Loucy (cell line): ENCODE measurements at regions not wholly inside any gene's neighbourhood (a gene's known extent, or its start where the extent isn't known, plus 50 kb on each side); places are given as distances from the start of the nearest gene placed in this dataset.
"Not testable (repeated sequence)": the region's sequence is repeated elsewhere in the genome, so short reads cannot be mapped to it uniquely, and the experiment has no call there.

ENCODE experiments used
- CTCF ChIP-seq: fragments of 200-600 bp; sonication (generic); conservative IDR thresholded peaks from 2 replicates; pipeline ENCODE4 v1.5.1; 2014; ENCODE audit warnings: mild to moderate bottlenecking, antibody characterized with exemption, low read length
- EZH2phosphoT487 ChIP-seq: fragments of 200-600 bp; IDR thresholded peaks from 2 replicates; pipeline ENCODE4 v1.6.1; 2018; ENCODE audit warnings: antibody characterized with exemption, mild to moderate bottlenecking, moderate library complexity, borderline replicate concordance

GRCh38 chr10:20652424-20652823 is 244.7 kb downstream of the NEBL start:
- TF ChIP-seq CTCF, EZH2phosphoT487: not testable (repeated sequence)
